Erythroblast (primary cell): ENCODE measurements at regions not wholly inside any gene's neighbourhood (a gene's known extent, or its start where the extent isn't known, plus 50 kb on each side); places are given as distances from the start of the nearest gene placed in this dataset.

Experiments used
- GATA1 ChIP-seq: IDR thresholded peaks from 2 replicates; pipeline ENCODE4 v1.6.1; 2011; ENCODE audit warnings: low read depth, mild to moderate bottlenecking, control low read depth, low read length, moderate library complexity
- POLR2A ChIP-seq: IDR thresholded peaks from 2 replicates; pipeline ENCODE4 v1.6.1; 2011; ENCODE audit warnings: mild to moderate bottlenecking, low read length

GRCh38 chr21:16879479-16879878, 633.4 kb upstream of the CXADR start:
- TF ChIP-seq POLR2A, result no peak
- TF ChIP-seq GATA1, result no peak
